SKM-1 (cell line): ENCODE measurements at regions not wholly inside any gene's neighbourhood (a gene's known extent, or its start where the extent isn't known, plus 50 kb on each side); places are given as distances from the start of the nearest gene placed in this dataset.

Experiments
- DNase-seq: peaks from one replicate; lab custom pipeline; 2025; ENCODE audit not compliant: unreplicated experiment; lab: John Stamatoyannopoulos, UW

GRCh38 chr16:85463672-85464382, 149.3 kb upstream of the GSE1 start:
- no peak for DNase-seq

GRCh38 chr16:85464383-85465305, 148.5 kb upstream of the GSE1 start:
- no peak for DNase-seq

GRCh38 chr16:85465328-85466303, 147.5 kb upstream of the GSE1 start:
- no peak for DNase-seq

DNA sequence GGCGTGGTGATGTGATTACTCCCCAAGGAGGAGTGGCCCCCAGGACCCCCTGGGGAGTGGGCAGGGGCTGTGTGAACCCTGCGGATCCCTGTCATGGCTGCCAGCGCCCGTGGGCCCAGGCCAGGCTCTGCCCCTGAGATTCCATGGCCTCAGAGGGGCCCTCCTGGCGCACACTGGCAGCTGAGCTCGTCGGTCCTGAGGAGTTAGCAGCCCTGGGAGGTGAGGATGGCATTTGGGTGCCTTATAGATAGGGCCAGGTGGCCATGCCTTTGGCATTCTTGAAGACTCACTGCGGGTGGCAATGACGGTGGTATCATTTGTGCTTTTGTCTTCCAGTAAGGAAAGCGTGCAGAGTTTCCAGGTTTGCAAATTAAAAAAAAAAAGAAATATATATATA, 146.8 kb upstream of the GSE1 start:
- DNase-seq: no peak

- no peak for DNase-seq
These were observed 146.1 kb upstream of the GSE1 start for GRCh38 chr16:85466989-85467388.

DNA sequence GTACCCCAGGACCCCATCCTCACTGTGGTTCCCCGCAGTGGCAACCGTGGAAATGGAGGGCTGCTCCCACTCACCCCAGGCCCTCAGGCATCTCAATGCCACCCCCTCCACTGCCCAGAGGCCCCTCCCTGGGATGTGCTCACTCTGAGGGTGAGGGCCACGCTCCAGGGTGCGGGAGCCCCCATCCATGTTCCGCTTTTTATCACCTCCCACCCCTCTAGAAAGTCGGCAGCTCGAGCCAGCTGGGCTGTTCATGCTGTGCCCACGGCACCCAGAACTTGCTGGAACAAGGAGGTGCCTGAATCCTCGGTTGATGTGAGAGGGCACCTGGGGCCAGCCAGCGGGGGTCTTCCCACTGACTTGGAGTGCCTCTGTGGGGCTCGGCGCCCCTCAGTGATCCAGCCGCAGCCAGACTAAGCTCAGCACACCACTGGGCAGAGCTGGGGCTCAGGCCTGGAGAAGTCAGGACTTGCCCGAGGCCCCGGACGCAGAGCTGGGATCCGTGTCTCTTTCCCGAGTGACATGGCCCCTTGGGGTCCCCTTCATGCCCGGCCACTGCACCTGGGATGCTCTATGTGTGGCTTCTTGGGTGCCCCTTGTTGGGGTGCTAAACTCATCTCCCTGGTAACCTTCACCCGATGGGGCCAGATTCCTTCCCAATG, 143.1 kb upstream of the GSE1 start:
- no peak for DNase-seq

DNA sequence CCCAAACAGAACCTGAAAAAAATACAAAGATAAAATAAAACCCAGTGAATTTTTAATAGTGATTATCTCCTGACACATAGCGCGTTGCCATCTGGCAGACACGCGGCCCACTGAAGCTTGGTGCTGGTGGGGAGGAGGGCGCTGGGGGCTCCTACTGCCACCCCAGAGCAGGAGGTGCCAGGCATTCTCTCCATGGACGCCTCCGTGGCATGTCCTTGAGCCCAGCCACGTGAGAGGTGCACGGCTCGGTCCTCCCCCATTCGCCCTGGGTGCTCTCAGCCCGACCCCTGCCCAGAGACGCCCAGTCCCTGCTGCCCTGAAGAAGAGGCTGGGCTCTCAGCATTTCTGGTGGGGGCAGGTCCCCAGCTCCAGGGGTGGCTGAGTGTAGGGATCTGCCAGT, 142.2 kb upstream of the GSE1 start:
- DNase-seq: no peak

- no peak for DNase-seq
These were observed 141.4 kb upstream of the GSE1 start for GRCh38 chr16:85471469-85472431.

GRCh38 chr16:85472514-85472913, 140.6 kb upstream of the GSE1 start:
- no peak for DNase-seq

DNA sequence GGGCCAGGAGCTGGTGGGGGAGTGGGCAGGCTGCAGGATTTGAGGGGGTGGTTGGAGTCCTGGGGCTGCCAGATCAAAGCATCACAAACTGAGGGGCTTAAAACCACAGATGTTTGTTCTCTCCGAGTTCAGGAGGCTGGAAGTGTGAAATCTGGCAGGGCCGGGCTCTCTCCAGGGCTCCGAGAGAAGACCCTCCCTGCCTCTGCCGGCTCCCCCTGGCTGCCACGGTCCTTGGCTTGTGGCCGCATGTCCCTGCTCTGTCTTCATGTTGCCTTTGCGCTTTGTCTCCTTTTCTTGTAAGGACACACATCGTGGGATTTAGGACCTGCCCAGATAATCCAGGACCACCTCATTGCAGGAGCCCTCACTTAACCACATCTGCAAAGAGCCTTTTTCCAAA, 139.8 kb upstream of the GSE1 start:
- no peak for DNase-seq

- no peak for DNase-seq
These were observed 139.1 kb upstream of the GSE1 start for GRCh38 chr16:85473909-85474620.

DNA sequence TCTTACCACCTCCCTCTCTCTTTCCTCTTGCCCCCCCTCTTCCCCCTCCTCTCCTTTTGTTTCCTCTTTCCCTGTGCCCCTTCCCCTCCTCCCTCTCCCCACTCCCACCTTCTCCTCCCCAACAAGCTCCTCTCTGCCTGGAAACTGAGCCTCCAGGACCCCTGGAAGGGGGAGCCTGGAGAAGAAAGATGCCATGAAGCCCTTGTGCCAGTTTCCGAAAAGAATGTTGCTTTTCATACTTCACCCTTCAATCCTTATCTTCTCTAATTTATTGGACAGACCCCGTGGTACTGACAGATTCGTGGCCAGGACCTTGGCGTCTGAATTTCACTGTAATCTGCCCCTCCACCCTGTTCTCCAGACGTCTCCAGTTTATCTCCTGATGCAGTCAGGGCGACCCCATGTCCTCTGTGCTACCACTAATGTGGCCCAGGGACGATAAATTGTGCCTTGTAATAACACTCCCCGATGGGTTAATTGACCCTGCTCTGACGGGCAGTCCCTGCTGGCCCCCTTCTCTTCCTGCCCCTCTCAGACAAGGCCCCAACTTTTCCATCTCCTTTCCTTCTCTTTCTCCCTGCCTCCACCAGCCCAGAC, 138.4 kb upstream of the GSE1 start:
- no peak for DNase-seq

- DNase-seq: no peak
These were observed 137.9 kb upstream of the GSE1 start for GRCh38 chr16:85475233-85475632.

DNA sequence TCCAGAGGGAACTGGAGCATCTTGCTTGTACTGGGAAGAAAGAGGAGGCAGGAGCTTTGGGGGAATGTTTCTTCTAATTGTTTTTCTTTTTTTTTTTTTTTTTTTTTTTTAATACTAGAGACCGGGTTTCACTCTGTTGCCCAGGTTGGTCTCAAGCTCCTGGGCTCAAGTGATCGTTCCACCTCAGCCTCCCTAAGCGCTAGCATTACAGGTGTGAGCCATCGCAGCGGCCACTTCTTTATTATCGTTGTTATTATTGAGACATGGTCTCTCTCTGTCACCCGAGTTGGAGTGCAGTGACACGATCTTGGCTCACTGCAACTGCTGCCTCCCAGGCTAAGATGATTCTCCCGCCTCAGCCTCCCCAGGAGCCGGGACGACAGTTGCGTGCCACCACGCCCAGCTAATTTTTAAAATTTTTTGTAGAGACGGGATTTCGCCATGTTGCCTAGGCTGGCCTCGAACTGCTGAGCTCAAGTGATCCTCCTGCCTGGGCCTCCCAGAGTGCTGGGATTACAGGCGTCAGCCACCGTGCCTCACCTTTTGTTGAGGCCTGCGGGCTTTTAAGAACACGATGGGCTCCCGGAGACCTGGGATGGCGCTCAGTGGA, 137.3 kb upstream of the GSE1 start:
- no peak for DNase-seq

GRCh38 chr16:85476389-85476788, 136.7 kb upstream of the GSE1 start:
- DNase-seq: no peak

GRCh38 chr16:85477801-85478363, 135.2 kb upstream of the GSE1 start:
- DNase-seq: no peak

DNA sequence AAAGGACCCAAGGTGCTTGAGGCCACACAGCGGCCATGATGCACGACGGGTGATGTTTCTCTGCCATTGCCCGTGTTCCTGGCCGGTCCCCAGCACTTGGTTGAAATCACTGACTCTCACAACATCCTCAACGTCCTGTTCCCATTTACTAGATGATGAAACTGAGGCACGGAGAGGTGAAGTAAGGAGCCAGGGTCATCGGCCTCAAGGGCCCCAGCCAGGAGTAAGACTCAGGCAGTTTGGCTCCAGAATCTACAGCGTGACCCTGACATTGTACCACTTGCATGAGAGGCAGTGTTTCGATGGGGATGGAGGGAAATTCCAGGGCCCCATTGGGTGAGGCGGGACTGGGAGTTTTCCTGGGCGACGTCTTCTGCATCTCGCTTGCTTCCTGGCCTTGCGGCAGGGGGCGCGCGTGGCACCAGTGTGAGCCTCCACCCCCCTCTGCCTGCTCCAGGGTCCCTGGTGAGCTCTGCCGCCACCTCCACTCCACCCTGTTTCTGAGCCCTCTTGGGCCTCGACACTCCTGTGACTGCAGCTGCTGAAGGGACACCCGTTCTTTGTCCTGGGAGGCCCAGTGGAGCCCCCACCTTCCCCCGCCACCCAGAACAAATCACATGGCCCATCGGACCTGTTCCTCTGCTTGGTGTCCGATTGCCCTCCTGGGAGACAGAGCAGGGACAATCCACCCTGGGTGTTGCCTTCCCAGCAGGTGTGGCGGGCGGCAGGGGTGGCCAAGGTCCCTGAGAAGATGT, 133.0 kb upstream of the GSE1 start:
- DNase-seq: no peak
